ENCODE measurements at regions not wholly inside any gene's neighbourhood (a gene's known extent, or its start where the extent isn't known, plus 50 kb on each side); places are given as distances from the start of the nearest gene placed in this dataset.
"Not testable (repeated sequence)": the region's sequence is repeated elsewhere in the genome, so short reads cannot be mapped to it uniquely, and the experiment has no call there.

DNA sequence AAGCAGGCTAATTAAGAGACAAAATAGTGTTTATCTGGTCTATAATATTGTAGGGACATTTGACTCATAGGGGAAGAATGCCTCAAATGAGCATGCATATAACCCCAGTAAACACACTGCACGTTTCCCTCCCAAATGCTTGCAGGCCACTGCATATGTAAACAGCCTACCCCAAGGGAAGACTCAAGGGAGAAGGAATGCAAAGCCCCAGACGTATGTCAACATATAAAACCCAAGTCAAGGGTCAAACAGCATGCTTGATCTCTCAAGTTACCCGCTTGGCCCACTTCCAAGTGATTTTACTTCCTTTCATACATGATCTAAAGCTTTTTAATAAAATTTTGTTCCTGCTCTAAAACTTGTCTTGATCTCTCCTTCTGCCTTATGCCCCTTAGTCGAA, 1090.0 kb downstream of the OTOL1 start:
- DNase-seq, result no peak

- no peak for DNase-seq
These were observed 1100.6 kb downstream of the OTOL1 start for GRCh38 chr3:162597226-162597625.

DNA sequence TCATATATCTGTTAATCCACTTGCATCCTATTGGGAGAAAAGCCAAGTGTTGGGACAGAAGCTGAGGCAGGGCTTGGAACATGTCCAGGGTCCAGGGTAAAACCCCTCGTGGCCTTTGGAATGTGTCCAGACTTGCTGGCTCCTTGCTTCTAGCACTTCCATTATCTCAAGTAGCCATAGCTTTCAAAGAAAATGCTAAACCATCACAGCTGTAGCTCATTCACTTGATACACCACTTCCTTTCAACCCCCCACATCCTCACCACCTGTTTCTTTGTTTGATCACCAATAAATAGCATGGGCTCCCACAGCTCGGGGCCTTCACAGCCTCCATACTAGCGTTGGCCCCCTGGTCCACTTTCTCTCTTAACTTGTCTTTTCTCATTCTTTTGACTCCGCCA, 1101.9 kb downstream of the OTOL1 start:
- peak; percentile 66 for DNase-seq

DNA sequence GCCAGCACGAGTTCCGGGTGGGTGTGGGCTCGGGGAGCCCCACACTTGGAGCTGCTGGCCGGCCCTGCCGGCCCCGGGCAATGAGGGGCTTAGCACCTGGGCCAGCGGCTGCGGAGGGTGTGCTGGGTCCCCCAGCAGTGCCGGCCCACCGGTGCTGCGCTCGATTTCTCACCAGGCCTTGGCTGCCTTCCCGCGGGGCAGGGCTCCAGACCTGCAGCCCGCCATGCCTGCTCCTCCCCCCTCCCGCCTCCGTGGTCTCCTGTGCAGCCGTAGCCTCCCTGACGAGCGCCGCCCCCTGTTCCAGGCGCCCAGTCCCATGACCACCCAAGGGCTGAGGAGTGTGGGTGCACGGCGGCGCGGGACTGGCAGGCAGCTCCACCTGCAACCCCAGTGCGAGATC, 1103.1 kb downstream of the OTOL1 start:
- peak; percentile 32 for DNase-seq

DNA sequence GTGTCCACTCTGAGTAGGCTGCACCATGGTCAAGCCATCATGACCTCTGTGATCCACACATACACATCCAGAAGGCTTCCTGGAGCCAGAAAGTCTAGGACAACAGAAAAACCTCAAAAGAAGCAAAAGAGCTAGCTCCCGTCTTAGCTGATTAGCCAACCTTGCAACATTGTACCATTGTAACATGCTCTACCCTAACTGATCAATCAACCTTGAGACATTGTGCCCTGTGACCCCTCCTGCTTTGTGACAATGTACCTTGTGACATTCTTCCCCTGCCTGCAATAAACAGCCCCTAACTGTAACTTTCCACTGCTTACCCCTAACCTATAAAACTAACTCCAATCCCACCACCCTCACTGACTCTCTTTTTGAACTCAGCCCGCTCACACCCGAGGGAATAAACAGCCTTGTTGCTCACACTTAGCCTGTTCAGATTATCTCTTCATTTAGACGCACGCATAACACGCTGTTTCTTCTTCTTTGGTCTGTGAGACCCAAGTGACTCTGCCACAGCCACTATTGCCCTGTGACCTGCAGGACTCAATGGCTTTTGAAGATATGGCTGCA, 1104.6 kb downstream of the OTOL1 start:
- no peak for DNase-seq

GRCh38 chr3:162602619-162603018, 1106.0 kb downstream of the OTOL1 start:
- DNase-seq, result no peak

DNA sequence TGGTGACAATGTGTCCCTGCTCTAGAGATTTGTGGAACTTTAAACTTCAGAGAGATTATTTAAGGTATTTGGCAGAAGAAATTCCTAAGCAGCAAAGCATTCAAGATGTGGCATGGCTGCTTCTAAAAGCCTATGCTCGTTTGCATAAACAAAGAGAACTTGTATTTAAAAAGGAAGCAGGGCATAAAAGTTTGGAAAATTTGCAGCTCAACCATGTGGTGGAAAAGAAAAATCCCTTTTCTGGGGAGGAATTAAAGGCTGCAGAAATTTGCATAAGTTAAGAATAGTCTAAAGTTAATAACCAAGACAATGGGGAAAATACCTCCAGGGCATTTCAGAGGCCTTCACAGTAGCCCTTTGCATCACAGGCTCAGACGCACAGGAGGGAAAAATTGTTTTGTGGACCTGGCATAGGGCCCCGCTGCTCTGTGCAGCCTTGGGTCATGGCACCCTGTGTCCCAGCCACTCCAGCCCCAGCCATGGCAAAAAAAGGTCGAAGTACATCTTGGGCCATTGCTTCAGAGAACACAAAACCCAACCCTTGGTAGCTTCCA, 1109.1 kb downstream of the OTOL1 start:
- no peak for DNase-seq

- DNase-seq, result no peak
These were observed 1113.7 kb downstream of the OTOL1 start for GRCh38 chr3:162610261-162610660.

- DNase-seq, result no peak
These were observed 1116.4 kb downstream of the OTOL1 start for GRCh38 chr3:162612991-162613390.

DNA sequence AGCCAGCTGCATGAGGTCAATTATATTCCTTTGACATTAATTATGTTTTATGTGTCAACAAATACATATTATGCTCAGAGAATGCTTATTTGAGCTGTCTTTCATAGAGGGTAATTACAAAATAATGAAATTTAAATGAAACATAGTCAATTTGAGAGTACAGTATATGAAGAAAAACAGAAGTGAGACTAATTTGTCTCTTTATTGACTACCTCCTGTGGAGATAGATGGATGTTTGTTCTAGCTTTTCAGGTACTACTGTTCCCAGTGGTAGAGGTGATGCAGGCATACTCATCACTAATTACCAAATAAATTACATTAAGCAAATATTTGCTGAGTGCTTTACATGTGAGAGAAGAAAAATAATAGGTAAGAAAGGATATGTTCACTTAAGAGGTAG, 1129.6 kb downstream of the OTOL1 start:
- DNase-seq, result peak; percentile 85

DNA sequence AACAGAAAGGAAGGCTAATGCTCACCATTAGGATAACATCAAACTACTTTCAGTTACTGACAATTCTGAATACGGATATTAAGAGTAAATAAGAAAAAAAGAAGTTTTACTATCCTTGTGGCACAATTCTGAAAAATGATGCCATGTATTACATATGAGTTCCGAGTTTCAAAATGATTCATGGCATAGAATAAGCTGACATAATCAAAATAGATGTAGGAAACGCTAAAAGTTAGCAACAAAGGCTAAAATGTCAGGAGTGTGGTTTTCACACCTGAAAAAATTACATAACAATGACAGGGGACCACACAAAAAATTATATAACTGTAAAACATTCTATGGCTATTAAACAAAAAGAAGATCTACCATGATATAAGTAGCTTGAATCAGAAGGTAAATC, 1131.9 kb downstream of the OTOL1 start:
- DNase-seq, result no peak

DNA sequence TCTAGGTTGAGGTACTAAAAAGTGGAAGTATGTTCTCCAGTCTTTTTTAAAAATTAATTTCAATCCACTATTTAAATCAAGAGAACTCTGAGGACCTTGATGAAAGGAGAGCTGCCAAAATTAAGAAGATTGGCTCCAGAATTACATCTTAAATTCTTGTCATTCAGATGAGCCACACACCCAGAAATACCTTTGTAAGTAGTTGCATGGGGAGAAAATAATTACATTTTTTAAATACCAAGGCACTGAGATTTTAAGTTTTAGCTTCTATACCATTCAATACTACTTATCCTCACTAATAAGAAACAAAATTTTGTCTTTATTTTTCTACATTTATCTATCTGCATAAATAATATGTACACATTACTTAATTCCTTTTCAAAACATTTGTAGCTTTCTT, 1132.8 kb downstream of the OTOL1 start:
- DNase-seq, result no peak

- no peak for DNase-seq
These were observed 1136.1 kb downstream of the OTOL1 start for GRCh38 chr3:162632672-162633071.

- DNase-seq, result not testable (repeated sequence)
These were observed 1143.6 kb downstream of the OTOL1 start for GRCh38 chr3:162640208-162640607.

GRCh38 chr3:162641317-162641716, 1144.7 kb downstream of the OTOL1 start:
- no peak for DNase-seq

DNA sequence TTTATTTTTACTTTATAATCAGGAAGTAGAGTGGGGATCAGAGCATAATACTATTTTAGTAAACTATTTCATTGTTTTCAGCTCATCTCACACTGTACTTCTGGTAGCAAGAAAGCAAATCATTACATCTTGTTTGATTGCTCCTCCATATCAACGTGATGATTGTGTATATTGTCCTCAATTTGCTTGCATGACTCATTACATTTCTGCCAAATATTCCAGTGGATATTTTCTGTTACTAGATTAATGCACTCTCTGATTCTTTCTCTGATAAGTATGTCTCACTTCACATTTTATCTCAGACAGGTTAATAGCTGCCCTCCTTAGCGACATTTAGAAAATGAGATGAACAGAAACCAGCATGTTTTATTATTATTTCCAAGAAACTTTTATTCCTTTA, 1145.3 kb downstream of the OTOL1 start:
- no peak for DNase-seq

- no peak for DNase-seq
These were observed 1146.6 kb downstream of the OTOL1 start for GRCh38 chr3:162643245-162643644.

GRCh38 chr3:162647321-162647720, 1150.7 kb downstream of the OTOL1 start:
- no peak for DNase-seq

DNA sequence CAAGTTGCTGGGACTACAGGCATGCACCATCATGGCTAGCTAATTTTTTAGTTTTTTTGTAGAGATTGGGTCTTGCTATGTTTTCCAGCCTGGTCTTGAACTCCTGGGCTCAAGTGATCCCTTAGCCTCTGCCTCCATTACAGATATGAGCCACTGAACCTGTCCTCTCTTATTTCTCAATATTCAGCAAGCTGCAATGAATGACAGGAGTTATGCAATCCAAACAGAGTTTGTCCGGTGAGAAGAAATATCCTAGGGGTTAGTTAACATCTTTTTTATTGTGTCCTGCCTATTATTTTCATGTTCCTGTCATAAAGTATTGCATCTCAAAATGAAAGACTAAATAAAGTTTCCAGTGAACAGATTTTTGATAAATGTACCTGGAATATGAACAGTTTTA, 1161.4 kb downstream of the OTOL1 start:
- no peak for DNase-seq

DNA sequence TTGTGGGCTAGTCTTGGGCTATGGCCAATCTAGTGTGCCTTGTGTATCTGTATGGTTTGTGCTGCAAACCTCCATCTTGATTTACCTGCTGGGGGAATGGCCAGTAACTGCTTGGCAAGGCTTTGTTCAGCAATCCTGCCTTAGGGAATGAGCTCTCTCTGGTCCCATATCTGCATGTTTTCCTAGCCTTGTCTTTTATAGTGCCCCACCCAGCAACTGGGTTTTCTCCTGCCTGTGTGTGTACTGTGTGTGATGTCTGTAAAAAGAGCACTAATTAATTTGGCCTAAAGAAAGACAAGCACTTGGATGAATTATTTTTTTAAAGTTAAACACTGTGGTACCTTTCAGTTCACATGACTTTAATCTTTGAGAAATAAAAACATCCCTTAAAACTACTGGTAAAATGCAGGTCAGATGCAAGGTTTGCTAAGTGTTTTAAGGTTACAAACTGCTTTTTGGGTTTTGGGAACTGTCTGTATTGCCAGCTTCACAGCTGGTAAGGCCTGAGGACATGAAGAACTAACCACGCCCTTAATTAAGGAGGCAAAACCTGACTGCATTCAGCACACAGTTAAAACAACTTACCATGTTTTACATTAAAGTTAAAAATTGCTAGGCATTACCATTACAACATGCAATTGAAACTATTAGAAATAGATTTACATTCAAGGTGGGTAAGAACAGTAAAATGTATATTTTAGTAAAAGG, 1169.2 kb downstream of the OTOL1 start:
- no peak for DNase-seq

DNA sequence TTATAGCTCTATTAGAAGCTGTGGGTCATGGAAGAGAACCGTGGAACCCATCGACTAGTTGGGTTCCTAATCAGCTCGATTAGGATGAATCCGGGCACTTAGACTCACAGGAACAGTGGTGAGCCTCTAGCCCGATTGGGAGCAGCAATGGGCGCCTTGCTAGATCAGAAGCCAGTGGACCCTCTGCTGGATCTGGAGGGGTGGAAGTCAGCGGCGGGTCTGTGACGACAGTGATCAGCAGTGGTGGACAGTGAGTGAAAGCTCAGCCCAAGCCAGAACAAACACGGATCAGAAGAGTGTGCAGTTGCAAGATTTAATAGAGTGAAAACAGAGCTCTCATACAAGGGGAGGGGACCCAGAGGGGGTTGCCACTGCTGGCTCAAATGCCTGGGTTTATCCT, 1170.2 kb downstream of the OTOL1 start:
- no peak for DNase-seq

DNA sequence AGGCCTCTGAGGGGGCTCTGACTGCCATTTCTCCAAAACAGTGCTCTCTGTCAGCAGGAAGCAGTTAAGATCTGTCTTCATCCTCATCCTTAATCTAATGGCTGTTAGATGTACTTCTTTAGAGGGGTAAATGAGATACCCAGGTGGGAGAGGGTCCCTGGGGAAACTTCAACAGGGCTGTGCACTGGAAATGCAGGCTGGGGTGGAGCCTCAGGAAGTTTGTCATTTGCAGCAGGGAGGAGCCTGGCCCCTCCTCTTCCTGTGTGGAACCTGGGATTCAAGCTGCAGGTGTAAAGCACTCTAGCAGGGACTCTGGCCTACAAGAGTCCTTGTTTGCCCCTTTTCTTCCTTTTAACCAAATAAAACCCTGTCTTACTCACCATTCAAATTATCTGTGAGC, 1173.6 kb downstream of the OTOL1 start:
- DNase-seq, result no peak

DNA sequence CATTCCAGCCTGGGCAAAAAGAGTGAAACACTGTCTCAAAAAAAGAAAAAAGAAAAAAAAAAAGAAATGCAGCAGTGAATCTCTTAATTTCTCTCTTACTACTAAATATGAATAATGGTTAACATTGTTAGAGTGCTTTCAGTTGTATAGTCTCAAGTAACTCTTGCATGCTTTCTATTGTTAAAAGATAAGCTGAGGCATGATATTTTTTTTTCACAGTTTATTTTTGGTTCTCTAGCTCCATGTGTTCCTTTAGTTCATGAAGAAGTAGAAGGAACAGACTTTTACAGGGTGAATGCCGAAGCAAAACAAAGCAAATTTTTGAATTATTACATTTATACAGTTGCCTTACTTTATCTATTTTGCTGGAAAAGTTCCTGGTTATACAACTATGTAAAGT, 1180.9 kb downstream of the OTOL1 start:
- DNase-seq, result no peak

DNA sequence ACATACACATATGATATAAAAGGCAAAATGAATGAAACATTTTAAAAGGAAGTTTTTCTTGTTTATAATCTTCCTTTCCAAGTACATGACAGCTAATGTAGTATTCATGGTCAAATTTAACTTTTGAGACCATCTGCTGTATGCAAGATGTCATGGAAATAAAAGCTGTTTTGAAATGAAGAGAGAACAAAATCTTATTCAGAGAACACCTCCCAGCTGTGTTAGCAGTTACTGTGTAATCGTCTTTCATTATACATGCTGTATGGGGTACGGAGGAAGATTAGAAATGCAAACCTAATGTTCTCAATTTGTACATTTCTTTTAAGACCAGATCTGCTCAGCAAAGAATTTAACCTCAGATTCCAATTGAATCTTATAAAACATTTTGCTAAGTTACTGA, 1182.3 kb downstream of the OTOL1 start:
- DNase-seq, result no peak

GRCh38 chr3:162684260-162684659, 1187.7 kb downstream of the OTOL1 start:
- DNase-seq, result no peak

Measured in NCI-H146 (cell line).